Peyer's patch (tissue), 4 donors: ENCODE measurements at regions not wholly inside any gene's neighbourhood (a gene's known extent, or its start where the extent isn't known, plus 50 kb on each side); places are given as distances from the start of the nearest gene placed in this dataset.

Source experiments
- DNase-seq, 3 donors: peaks; one replicate each; pipeline ENCODE4 v3.0.0-alpha.2; 2017 to 2019
- H3K27ac ChIP-seq, 4 donors: fragments of 200-600 bp; sonication (generic); one replicate each; pipeline ENCODE4 v1.5.1; 2016 to 2019
- H3K27me3 ChIP-seq, 2 donors: fragments of 200-600 bp; sonication (generic); one replicate each; pipeline ENCODE4 v1.5.1; 2019
- H3K36me3 ChIP-seq, 3 donors: fragments of 200-600 bp; sonication (generic); one replicate each; pipeline ENCODE4 v1.5.1; 2016 to 2019
- H3K4me1 ChIP-seq, 4 donors: fragments of 200-600 bp; sonication (generic); one replicate each; pipeline ENCODE4 v1.5.1; 2016 to 2019
- H3K4me3 ChIP-seq, 4 donors: fragments of 200-600 bp; sonication (generic); 1 replicate in 3 of 4; 2 replicates in 1 of 4; pipeline ENCODE4 v1.5.1; 2016 to 2019; ENCODE audit warnings: mild to moderate bottlenecking in 1 of 4
- H3K9me3 ChIP-seq, 4 donors: fragments of 200-600 bp; sonication (generic); one replicate each; pipeline ENCODE4 v1.5.1; 2016 to 2019; ENCODE audit warnings: mild to moderate bottlenecking in 1 of 4
- CTCF ChIP-seq, 6 experiments: fragments of 450-650 bp in 4 of 6; fragments of 200-600 bp in 2 of 6; sonication (generic) in 1 of 6; IDR thresholded peaks; one replicate each; pipeline ENCODE4 v1.5.1; 2017 to 2019; ENCODE audit warnings: antibody characterized with exemption in 6 of 6, mild to moderate bottlenecking in 3 of 6, moderate library complexity in 1 of 6
- POLR2A ChIP-seq, 2 donors: fragments of 450-650 bp; IDR thresholded peaks; one replicate each; pipeline ENCODE4 v1.5.1; 2017; ENCODE audit warnings: antibody characterized with exemption in 2 of 2, mild to moderate bottlenecking in 2 of 2, moderate library complexity in 2 of 2

- no peaks in the 10 kb centered on the region for H3K27me3 ChIP-seq
- TF ChIP-seq CTCF (IDR thresholded peaks at IDR 0.05), result no peak
- no peak for TF ChIP-seq POLR2A (IDR thresholded peaks at IDR 0.05)
- no peak overlapping the region for H3K4me3 ChIP-seq
- DNase-seq, result no peak
- no peaks in the 10 kb centered on the region for H3K36me3 ChIP-seq
- no peaks in the 10 kb centered on the region for H3K9me3 ChIP-seq
- no peak overlapping the region for H3K27ac ChIP-seq
- no peaks in the 10 kb centered on the region for H3K4me1 ChIP-seq
Observed at GRCh38 chr4:159719531-159719930, 616.7 kb downstream of the RAPGEF2 start.

GRCh38 chr4:159722052-159722451 is 619.2 kb downstream of the RAPGEF2 start:
- Histone ChIP-seq H3K4me1 (no peaks in the 10 kb centered on the region), H3K9me3 (no peaks in the 10 kb centered on the region), H3K4me3 (no peak overlapping the region), H3K36me3 (no peaks in the 10 kb centered on the region), H3K27me3 (no peaks in the 10 kb centered on the region), H3K27ac (no peak overlapping the region)
- TF ChIP-seq POLR2A (IDR thresholded peaks at IDR 0.05) (no peak), CTCF (IDR thresholded peaks at IDR 0.05) (no peak)
- no peak for DNase-seq

- DNase-seq, result no peak
- no peak overlapping the region for H3K27ac ChIP-seq
- no peaks in the 10 kb centered on the region for H3K4me1 ChIP-seq
- no peaks in the 10 kb centered on the region for H3K36me3 ChIP-seq
- no peak overlapping the region for H3K4me3 ChIP-seq
- no peaks in the 10 kb centered on the region for H3K27me3 ChIP-seq
- no peaks in the 10 kb centered on the region for H3K9me3 ChIP-seq
- no peak for TF ChIP-seq CTCF (IDR thresholded peaks at IDR 0.05)
- TF ChIP-seq POLR2A (IDR thresholded peaks at IDR 0.05), result no peak
Observed at GRCh38 chr4:159722918-159723317, 620.0 kb downstream of the RAPGEF2 start.

- Histone ChIP-seq H3K4me1 (no peaks in the 10 kb centered on the region), H3K36me3 (no peaks in the 10 kb centered on the region), H3K27me3 (no peaks in the 10 kb centered on the region), H3K4me3 (no peak overlapping the region), H3K27ac (no peak overlapping the region), H3K9me3 (no peaks in the 10 kb centered on the region)
- DNase-seq, result no peak
- TF ChIP-seq POLR2A (IDR thresholded peaks at IDR 0.05), result no peak
- no peak for TF ChIP-seq CTCF (IDR thresholded peaks at IDR 0.05)
Observed at GRCh38 chr4:159723341-159724048, 620.6 kb downstream of the RAPGEF2 start.

GRCh38 chr4:159725571-159725970 is 622.7 kb downstream of the RAPGEF2 start:
- H3K27me3 ChIP-seq, result no peaks in the 10 kb centered on the region
- no peak overlapping the region for H3K4me3 ChIP-seq
- H3K36me3 ChIP-seq, result no peaks in the 10 kb centered on the region
- H3K9me3 ChIP-seq, result no peaks in the 10 kb centered on the region
- H3K27ac ChIP-seq, result no peak overlapping the region
- no peaks in the 10 kb centered on the region for H3K4me1 ChIP-seq
- DNase-seq, result no peak
- TF ChIP-seq POLR2A (IDR thresholded peaks at IDR 0.05) (no peak), CTCF (IDR thresholded peaks at IDR 0.05) (no peak)
